Sigmoid colon (tissue), 6 donors: ENCODE measurements at regions not wholly inside any gene's neighbourhood (a gene's known extent, or its start where the extent isn't known, plus 50 kb on each side); places are given as distances from the start of the nearest gene placed in this dataset.
"Not testable (repeated sequence)": the region's sequence is repeated elsewhere in the genome, so short reads cannot be mapped to it uniquely, and the experiment has no call there.

Experiments used
- DNase-seq: peaks from one replicate; pipeline ENCODE4 v3.0.0-alpha.2; 2019
- H3K27ac ChIP-seq, 4 donors: fragments of 200-600 bp; sonication (generic); one replicate each; pipeline ENCODE4 v1.5.1; 2016 to 2019; ENCODE audit warnings: mild to moderate bottlenecking in 1 of 4
- H3K27me3 ChIP-seq, 3 donors: fragments of 200-600 bp; sonication (generic); one replicate each; pipeline ENCODE4 v1.5.1; 2019; ENCODE audit warnings: mild to moderate bottlenecking in 1 of 3
- H3K36me3 ChIP-seq, 4 donors: fragments of 200-600 bp; sonication (generic); one replicate each; pipeline ENCODE4 v1.5.1; 2016 to 2019
- H3K4me1 ChIP-seq, 4 donors: fragments of 200-600 bp; sonication (generic); one replicate each; pipeline ENCODE4 v1.5.1; 2017 to 2019
- H3K4me3 ChIP-seq, 4 donors: fragments of 200-600 bp; sonication (generic); one replicate each; pipeline ENCODE4 v1.5.1; 2017 to 2019; ENCODE audit warnings: mild to moderate bottlenecking in 2 of 4, moderate library complexity in 1 of 4
- H3K9me3 ChIP-seq, 4 donors: fragments of 200-600 bp in 3 of 4; sonication (generic) in 3 of 4; one replicate each; pipeline versions ENCODE4 v1.5.1 to v1.6.1; 2013 to 2019
- CTCF ChIP-seq, 4 experiments: fragments of 450-650 bp in 3 of 4; fragments of 200-600 bp in 1 of 4; IDR thresholded peaks; one replicate each; pipeline ENCODE4 v1.5.1; 2016 to 2019; ENCODE audit warnings: antibody characterized with exemption in 4 of 4, mild to moderate bottlenecking in 3 of 4, moderate library complexity in 2 of 4
- EP300 ChIP-seq, 4 donors: sonication (generic); formaldehyde crosslinking; IDR thresholded peaks; one replicate each; pipeline ENCODE4 v1.6.1; 2017; ENCODE audit warnings: antibody characterized with exemption in 4 of 4
- POLR2A ChIP-seq, 2 donors: fragments of 450-650 bp; IDR thresholded peaks; one replicate each; pipeline ENCODE4 v1.6.1; 2016; ENCODE audit warnings: antibody characterized with exemption in 2 of 2, mild to moderate bottlenecking in 2 of 2, moderate library complexity in 2 of 2
- POLR2AphosphoS5 ChIP-seq, 4 donors: sonication (generic); formaldehyde crosslinking; IDR thresholded peaks; one replicate each; pipeline ENCODE4 v1.6.1; 2017; ENCODE audit warnings: antibody characterized with exemption in 4 of 4
- WGBS, 2 donors: extraction: QIAGEN DNeasy Blood & Tissue Kit; methylation state at CpG; one replicate each; pipeline ENCODE4 v1.1.7; 2013; 5-methylcytosine and 5-hydroxymethylcytosine counted together
- intact Hi-C: fragments of 100-400 bp; cut with DNase I; formaldehyde crosslinking; loops from one replicate; pipeline ENCODE4 v1.15.1; 2023
- donor health status: healthy with polysubstance abuse.
- donor health status: healthy.

GRCh38 chr13:34376483-34376882, 558.5 kb downstream of the RFC3 start:
- TF ChIP-seq POLR2A (IDR thresholded peaks at IDR 0.05) (no peak), POLR2AphosphoS5 (IDR thresholded peaks at IDR 0.05) (no peak), EP300 (IDR thresholded peaks at IDR 0.05) (no peak), CTCF (IDR thresholded peaks at IDR 0.05) (no peak)
- no peaks in the 10 kb centered on the region for H3K9me3 ChIP-seq
- H3K27me3 ChIP-seq = no peaks in the 10 kb centered on the region
- no peak overlapping the region for H3K4me3 ChIP-seq
- H3K36me3 ChIP-seq = no peaks in the 10 kb centered on the region
- H3K27ac ChIP-seq = no peak overlapping the region
- DNase-seq = no peak
- H3K4me1 ChIP-seq = no peaks in the 10 kb centered on the region
- intact Hi-C loops = no loop called here

- no peak for TF ChIP-seq POLR2A (IDR thresholded peaks at IDR 0.05)
- TF ChIP-seq EP300 (IDR thresholded peaks at IDR 0.05) = no peak
- TF ChIP-seq CTCF (IDR thresholded peaks at IDR 0.05) = no peak
- TF ChIP-seq POLR2AphosphoS5 (IDR thresholded peaks at IDR 0.05) = no peak
- DNase-seq = no peak
- WGBS, 2 donors = 94 to 95% methylated on average over 6 of the region's 6 CpGs
Observed at GRCh38 chr13:34381228-34381627, 560.8 kb upstream of the NBEA start.

GRCh38 chr13:34383728-34384127, 558.3 kb upstream of the NBEA start:
- DNase-seq = no peak
- TF ChIP-seq POLR2A (IDR thresholded peaks at IDR 0.05) (no peak), CTCF (IDR thresholded peaks at IDR 0.05) (no peak), POLR2AphosphoS5 (IDR thresholded peaks at IDR 0.05) (no peak)
- Histone ChIP-seq H3K27ac (no peak overlapping the region), H3K4me1 (no peaks in the 10 kb centered on the region), H3K9me3 (no peaks in the 10 kb centered on the region), H3K36me3 (no peaks in the 10 kb centered on the region), H3K27me3 (no peaks in the 10 kb centered on the region), H3K4me3 (no peak overlapping the region)
- 74 to 90% methylated on average over 3 of the region's 3 CpGs for whole genome bisulfite sequencing, 2 donors
- intact Hi-C loops = no loop called here

More at GRCh38 chr13:34381228-34381627, 560.8 kb upstream of the NBEA start:
- no peaks in the 10 kb centered on the region for H3K4me1 ChIP-seq
- no peak overlapping the region for H3K27ac ChIP-seq
- no peak overlapping the region for H3K4me3 ChIP-seq
- intact Hi-C loops = no loop called here
- H3K36me3 ChIP-seq = no peaks in the 10 kb centered on the region
- no peaks in the 10 kb centered on the region for H3K27me3 ChIP-seq
- no peaks in the 10 kb centered on the region for H3K9me3 ChIP-seq

- H3K4me3 ChIP-seq, DNase-seq, H3K27ac ChIP-seq, H3K27me3 ChIP-seq, H3K9me3 ChIP-seq, H3K4me1 ChIP-seq, H3K36me3 ChIP-seq, intact Hi-C loops: not testable (repeated sequence)
Observed at GRCh38 chr13:34386229-34386628, 555.8 kb upstream of the NBEA start.

GRCh38 chr13:34391076-34391475, 551.0 kb upstream of the NBEA start:
- TF ChIP-seq POLR2AphosphoS5 (IDR thresholded peaks at IDR 0.05) = no peak
- TF ChIP-seq CTCF (IDR thresholded peaks at IDR 0.05) = no peak
- no peak for TF ChIP-seq POLR2A (IDR thresholded peaks at IDR 0.05)
- TF ChIP-seq EP300 (IDR thresholded peaks at IDR 0.05) = no peak

More at GRCh38 chr13:34391076-34391475, 551.0 kb upstream of the NBEA start:
- 95% methylated on average over 2 of the region's 2 CpGs for WGBS, 2 donors
- DNase-seq = no peak
- no peaks in the 10 kb centered on the region for H3K4me1 ChIP-seq
- no peaks in the 10 kb centered on the region for H3K36me3 ChIP-seq
- H3K4me3 ChIP-seq = no peak overlapping the region
- no peak overlapping the region for H3K27ac ChIP-seq
- intact Hi-C loops = no loop called here
- H3K27me3 ChIP-seq = no peaks in the 10 kb centered on the region
- H3K9me3 ChIP-seq = peaks cover 0 to 8% (median 2%) of the 10 kb centered on the region in 4 donors
